H7 (cell line): ENCODE measurements at regions not wholly inside any gene's neighbourhood (a gene's known extent, or its start where the extent isn't known, plus 50 kb on each side); places are given as distances from the start of the nearest gene placed in this dataset.
"Not testable (repeated sequence)": the region's sequence is repeated elsewhere in the genome, so short reads cannot be mapped to it uniquely, and the experiment has no call there.

Experiments used
- DNase-seq: peaks from one replicate; pipeline ENCODE4 v3.0.0; 2012
- H3K27me3 ChIP-seq: 2 replicates; pipeline ENCODE4 v1.6.0; 2011; ENCODE audit warnings: mild to moderate bottlenecking, low read length; ENCODE audit not compliant: control insufficient read depth, insufficient read depth
- H3K36me3 ChIP-seq: replicated peaks from 2 replicates; pipeline ENCODE4 v1.5.1; 2011; ENCODE audit warnings: low read length; ENCODE audit not compliant: control insufficient read depth, insufficient read depth
- H3K4me3 ChIP-seq: 2 replicates; pipeline ENCODE4 v1.5.1; 2011; ENCODE audit warnings: low read depth, mild to moderate bottlenecking, control low read depth, low read length, moderate library complexity; ENCODE audit not compliant: insufficient read depth

GRCh38 chr1:91098299-91098906 lies 76.6 kb upstream of the ZNF644 start:
- no peaks in the 10 kb centered on the region for H3K36me3 ChIP-seq
- H3K27me3 ChIP-seq, result no peaks in the 10 kb centered on the region
- no peak overlapping the region for H3K4me3 ChIP-seq
- no peak for DNase-seq

GRCh38 chr1:91095321-91095720 lies 73.5 kb upstream of the ZNF644 start:
- not testable (repeated sequence) for H3K27me3 ChIP-seq, H3K4me3 ChIP-seq, DNase-seq, H3K36me3 ChIP-seq

- Histone ChIP-seq H3K36me3 (no peaks in the 10 kb centered on the region), H3K4me3 (no peak overlapping the region), H3K27me3 (no peaks in the 10 kb centered on the region)
- DNase-seq, result no peak
Measured at GRCh38 chr1:91092503-91092902, 70.7 kb upstream of the ZNF644 start.

- no peak for DNase-seq
- Histone ChIP-seq H3K36me3 (no peaks in the 10 kb centered on the region), H3K4me3 (no peak overlapping the region), H3K27me3 (no peaks in the 10 kb centered on the region)
Measured at GRCh38 chr1:91091812-91092211, 70.0 kb upstream of the ZNF644 start.

GRCh38 chr1:91080650-91081049 lies 58.8 kb upstream of the ZNF644 start:
- no peak for DNase-seq
- H3K27me3 ChIP-seq, result no peaks in the 10 kb centered on the region
- H3K36me3 ChIP-seq, result no peaks in the 10 kb centered on the region
- H3K4me3 ChIP-seq, result no peak overlapping the region

GRCh38 chr1:91078859-91079258 lies 57.0 kb upstream of the ZNF644 start:
- H3K4me3 ChIP-seq, result no peak overlapping the region
- H3K36me3 ChIP-seq, result no peaks in the 10 kb centered on the region
- DNase-seq, result no peak
- no peaks in the 10 kb centered on the region for H3K27me3 ChIP-seq

- H3K4me3 ChIP-seq, result no peak overlapping the region
- H3K36me3 ChIP-seq, result no peaks in the 10 kb centered on the region
- DNase-seq, result no peak
- no peaks in the 10 kb centered on the region for H3K27me3 ChIP-seq
Measured at GRCh38 chr1:91076834-91077233, 55.0 kb upstream of the ZNF644 start.

GRCh38 chr1:91075233-91076135 lies 53.6 kb upstream of the ZNF644 start:
- no peaks in the 10 kb centered on the region for H3K36me3 ChIP-seq
- H3K4me3 ChIP-seq, result no peak overlapping the region
- no peaks in the 10 kb centered on the region for H3K27me3 ChIP-seq
- DNase-seq, result no peak

- no peaks in the 10 kb centered on the region for H3K27me3 ChIP-seq
Measured at GRCh38 chr1:91073299-91073698, 51.5 kb upstream of the ZNF644 start.

GRCh38 chr1:91071838-91072237 lies 50.0 kb upstream of the ZNF644 start:
- no peak overlapping the region for H3K4me3 ChIP-seq
- no peaks in the 10 kb centered on the region for H3K36me3 ChIP-seq
- H3K27me3 ChIP-seq, result no peaks in the 10 kb centered on the region
- DNase-seq, result no peak

More at GRCh38 chr1:91073299-91073698, 51.5 kb upstream of the ZNF644 start:
- Histone ChIP-seq H3K36me3 (no peaks in the 10 kb centered on the region), H3K4me3 (no peak overlapping the region)
- no peak for DNase-seq
